Panc1 (cell line): ENCODE measurements at regions not wholly inside any gene's neighbourhood (a gene's known extent, or its start where the extent isn't known, plus 50 kb on each side); places are given as distances from the start of the nearest gene placed in this dataset.

ENCODE experiments used
- CTCF ChIP-seq: fragments of 450-650 bp; IDR thresholded peaks from 2 replicates; pipeline ENCODE4 v1.5.1; 2017; ENCODE audit warnings: mild to moderate bottlenecking
- POLR2AphosphoS5 ChIP-seq: IDR thresholded peaks from 2 replicates; pipeline ENCODE4 v1.6.1; 2012; ENCODE audit warnings: mild to moderate bottlenecking, low read depth, low read length, moderate library complexity
- SIN3A ChIP-seq: IDR thresholded peaks from 2 replicates; pipeline ENCODE4 v1.6.1; 2012; ENCODE audit warnings: low read depth, mild to moderate bottlenecking, low read length, moderate library complexity, borderline replicate concordance; ENCODE audit not compliant: insufficient read depth

- TF ChIP-seq SIN3A: no peak
- no peak for TF ChIP-seq CTCF
- TF ChIP-seq POLR2AphosphoS5: no peak
These were observed 401.4 kb upstream of the PTCHD4 start for GRCh38 chr6:48512390-48512789.
